ENCODE measurements at regions not wholly inside any gene's neighbourhood (a gene's known extent, or its start where the extent isn't known, plus 50 kb on each side); places are given as distances from the start of the nearest gene placed in this dataset.
A peak's percentile ranks its signal among the peaks of the same experiment; 100 is the strongest.

GRCh38 chr6:139881728-139882211 is 507.3 kb upstream of the CITED2 start:
- TF ChIP-seq POLR2A (IDR thresholded peaks at IDR 0.05) (no peak), CTCF (IDR thresholded peaks at IDR 0.05 in 4 of 5, conservative IDR thresholded peaks at IDR 0.05 in 1 of 5) (peak in 4 of 5 experiments; percentile 42 to 67 (median 57))
